Endodermal cell (in vitro differentiated cells): ENCODE measurements at regions not wholly inside any gene's neighbourhood (a gene's known extent, or its start where the extent isn't known, plus 50 kb on each side); places are given as distances from the start of the nearest gene placed in this dataset.

Experiments used
- DNase-seq: peaks from one replicate; pipeline ENCODE4 v3.0.0-alpha.2; 2017
- H3K27ac ChIP-seq: 2 replicates; pipeline ENCODE4 v1.5.1; 2013; ENCODE audit warnings: mild to moderate bottlenecking, low read depth, low read length, moderate library complexity
- H3K27me3 ChIP-seq: 2 replicates; pipeline ENCODE4 v1.6.1; 2013; ENCODE audit warnings: mild to moderate bottlenecking, low read length, moderate library complexity; ENCODE audit not compliant: insufficient read depth, control insufficient read depth, poor library complexity, severe bottlenecking
- H3K36me3 ChIP-seq: 2 replicates; pipeline ENCODE4 v1.7.0; 2013; ENCODE audit warnings: mild to moderate bottlenecking, low read length, moderate library complexity; ENCODE audit not compliant: control insufficient read depth, insufficient read depth
- H3K4me1 ChIP-seq: one replicate; pipeline ENCODE4 v1.7.0; 2013; ENCODE audit warnings: low read length; ENCODE audit not compliant: control insufficient read depth, insufficient read depth
- H3K4me3 ChIP-seq: 2 replicates; pipeline ENCODE4 v1.5.1; 2013; ENCODE audit warnings: mild to moderate bottlenecking, low read length, moderate library complexity
- H3K9ac ChIP-seq: 2 replicates; pipeline ENCODE4 v1.6.1; 2013; ENCODE audit warnings: mild to moderate bottlenecking, low read length, moderate library complexity; ENCODE audit not compliant: poor library complexity, severe bottlenecking; ENCODE audit errors: extremely low read depth
- H3K9me3 ChIP-seq: 2 replicates; pipeline ENCODE4 v1.6.1; 2013; ENCODE audit warnings: mild to moderate bottlenecking, low read length, moderate library complexity; ENCODE audit not compliant: control insufficient read depth
- H3K27ac Mint-ChIP-seq: 2 replicates; pipeline ENCODE4 v1.8.0; 2020; ENCODE audit warnings: mixed read lengths
- H3K27me3 Mint-ChIP-seq: 2 replicates; pipeline ENCODE4 v1.8.0; 2021; ENCODE audit warnings: mild to moderate bottlenecking, mixed read lengths; ENCODE audit not compliant: insufficient read depth
- H3K36me3 Mint-ChIP-seq: 2 replicates; pipeline ENCODE4 v1.8.0; 2020; ENCODE audit warnings: low read depth, mixed read lengths
- H3K4me1 Mint-ChIP-seq: 2 replicates; pipeline ENCODE4 v1.8.0; 2020; ENCODE audit warnings: mixed read lengths
- H3K4me3 Mint-ChIP-seq: 2 replicates; pipeline ENCODE4 v1.8.0; 2020; ENCODE audit warnings: mild to moderate bottlenecking, moderate library complexity, mixed read lengths
- H3K9me3 Mint-ChIP-seq: 2 replicates; pipeline ENCODE4 v1.8.0; 2020; ENCODE audit warnings: mild to moderate bottlenecking, mixed read lengths
- CTCF ChIP-seq: fragments of 200-600 bp; sonication (generic); conservative IDR thresholded peaks from 2 replicates; pipeline ENCODE4 v1.5.0; 2021; ENCODE audit warnings: antibody characterized with exemption, mild to moderate bottlenecking
- WGBS, 2 experiments: methylation state at CpG; one replicate each; pipeline versions ENCODE4 v1.1.5 to v1.1.7; 2013; ENCODE audit warnings: missing lambda C conversion rate in 2 of 2, mixed read lengths in 1 of 2; ENCODE audit not compliant: insufficient coverage in 1 of 2, insufficient read length in 1 of 2; 5-methylcytosine and 5-hydroxymethylcytosine counted together

- peaks cover 8% of the 10 kb centered on the region for H3K36me3 Mint-ChIP-seq
Observed at GRCh38 chr16:72271699-72272240, 99.8 kb upstream of the PMFBP1 start.

GRCh38 chr16:72270531-72270930, 98.6 kb upstream of the PMFBP1 start:
- Histone ChIP-seq H3K36me3 (no peaks in the 10 kb centered on the region), H3K4me3 (no peak overlapping the region), H3K4me1 (no peaks in the 10 kb centered on the region), H3K27me3 (no peaks in the 10 kb centered on the region), H3K27ac (no peak overlapping the region), H3K9me3 (peaks cover 12% of the 10 kb centered on the region), H3K9ac (no peak overlapping the region)
- no peak for TF ChIP-seq CTCF
- Mint-ChIP-seq H3K9me3 (peaks cover 3% of the 10 kb centered on the region), H3K4me1 (peaks cover 6% of the 10 kb centered on the region), H3K36me3 (peaks cover 8% of the 10 kb centered on the region), H3K27ac (no peak overlapping the region), H3K4me3 (no peak overlapping the region), H3K27me3 (no peaks in the 10 kb centered on the region)
- WGBS, 2 experiments, result 93% methylated on average over 1 of the region's 1 CpG; no CpG with 5 or more reads in 1 of the 2 experiments
- no peak for DNase-seq

More at GRCh38 chr16:72271699-72272240, 99.8 kb upstream of the PMFBP1 start:
- H3K27ac ChIP-seq, result no peak overlapping the region
- peaks cover 6% of the 10 kb centered on the region for H3K9me3 ChIP-seq
- H3K4me1 ChIP-seq, result no peaks in the 10 kb centered on the region
- no peak for TF ChIP-seq CTCF
- Mint-ChIP-seq H3K27me3 (no peaks in the 10 kb centered on the region), H3K4me1 (peaks cover 6% of the 10 kb centered on the region), H3K4me3 (no peak overlapping the region), H3K9me3 (peaks cover 3% of the 10 kb centered on the region), H3K27ac (no peak overlapping the region)
- H3K4me3 ChIP-seq, result no peak overlapping the region
- DNase-seq, result no peak
- H3K27me3 ChIP-seq, result no peaks in the 10 kb centered on the region
- H3K9ac ChIP-seq, result no peak overlapping the region
- WGBS, 2 experiments, result 88 to 95% methylated on average over 3 of the region's 3 CpGs
- H3K36me3 ChIP-seq, result no peaks in the 10 kb centered on the region

GRCh38 chr16:72266836-72267235, 94.9 kb upstream of the PMFBP1 start:
- H3K4me3 ChIP-seq, result no peak overlapping the region
- H3K4me1 Mint-ChIP-seq, result peaks cover 14% of the 10 kb centered on the region
- no peak overlapping the region for H3K4me3 Mint-ChIP-seq
- H3K36me3 ChIP-seq, result no peaks in the 10 kb centered on the region
- H3K9me3 ChIP-seq, result peaks cover 12% of the 10 kb centered on the region
- TF ChIP-seq CTCF, result no peak
- no peak overlapping the region for H3K27ac Mint-ChIP-seq
- 91 to 100% methylated on average over 1 to 6 of the region's 6 CpGs for WGBS, 2 experiments
- no peaks in the 10 kb centered on the region for H3K27me3 ChIP-seq
- peaks cover 3% of the 10 kb centered on the region for H3K9me3 Mint-ChIP-seq
- H3K27me3 Mint-ChIP-seq, result no peaks in the 10 kb centered on the region
- H3K4me1 ChIP-seq, result peaks cover 9% of the 10 kb centered on the region
- H3K36me3 Mint-ChIP-seq, result peaks cover 8% of the 10 kb centered on the region
- no peak overlapping the region for H3K9ac ChIP-seq
- no peak for DNase-seq
- H3K27ac ChIP-seq, result no peak overlapping the region
